ENCODE measurements at regions not wholly inside any gene's neighbourhood (a gene's known extent, or its start where the extent isn't known, plus 50 kb on each side); places are given as distances from the start of the nearest gene placed in this dataset.

GRCh38 chr3:188041895-188042294, 112.1 kb upstream of the LPP start:
- DNase-seq = no peak

- DNase-seq = no peak
Observed at GRCh38 chr3:188042466-188042865, 111.5 kb upstream of the LPP start.

GRCh38 chr3:188043891-188044290, 110.1 kb upstream of the LPP start:
- no peak for DNase-seq

GRCh38 chr3:188046561-188047211, 107.3 kb upstream of the LPP start:
- DNase-seq = no peak

GRCh38 chr3:188047536-188047935, 106.4 kb upstream of the LPP start:
- DNase-seq = no peak

- DNase-seq = no peak
Observed at GRCh38 chr3:188049606-188050530, 104.1 kb upstream of the LPP start.

- DNase-seq = no peak
Observed at GRCh38 chr3:188051801-188052168, 102.2 kb upstream of the LPP start.

GRCh38 chr3:188052169-188053035, 101.6 kb upstream of the LPP start:
- DNase-seq = peak; percentile 55

- DNase-seq = no peak
Observed at GRCh38 chr3:188053036-188053340, 101.0 kb upstream of the LPP start.

GRCh38 chr3:188053710-188054380, 100.1 kb upstream of the LPP start:
- no peak for DNase-seq

- DNase-seq = no peak
Observed at GRCh38 chr3:188054541-188054940, 99.4 kb upstream of the LPP start.

- no peak for DNase-seq
Observed at GRCh38 chr3:188055388-188055787, 98.6 kb upstream of the LPP start.

- DNase-seq = no peak
Observed at GRCh38 chr3:188057124-188057523, 96.8 kb upstream of the LPP start.

- DNase-seq = no peak
Observed at GRCh38 chr3:188058569-188059184, 95.3 kb upstream of the LPP start.

GRCh38 chr3:188059351-188059750, 94.6 kb upstream of the LPP start:
- no peak for DNase-seq

GRCh38 chr3:188060264-188060835, 93.6 kb upstream of the LPP start:
- DNase-seq = no peak

GRCh38 chr3:188060840-188061544, 93.0 kb upstream of the LPP start:
- DNase-seq = no peak

GRCh38 chr3:188062216-188062615, 91.7 kb upstream of the LPP start:
- DNase-seq = no peak

GRCh38 chr3:188064831-188065493, 89.0 kb upstream of the LPP start:
- no peak for DNase-seq

- no peak for DNase-seq
Observed at GRCh38 chr3:188066141-188066540, 87.8 kb upstream of the LPP start.

GRCh38 chr3:188067932-188068331, 86.0 kb upstream of the LPP start:
- no peak for DNase-seq
